ENCODE measurements at regions not wholly inside any gene's neighbourhood (a gene's known extent, or its start where the extent isn't known, plus 50 kb on each side); places are given as distances from the start of the nearest gene placed in this dataset.

GRCh38 chr1:48076017-48076416 lies 78.8 kb upstream of the TRABD2B start:
- no peak for TF ChIP-seq CTCF (IDR thresholded peaks at IDR 0.05)
- TF ChIP-seq ATF6 (CRISPR knock-in tag; IDR thresholded peaks at IDR 0.05), result no peak
- no peak for TF ChIP-seq MAX (CRISPR knock-in tag; IDR thresholded peaks at IDR 0.05)
- TF ChIP-seq CREB1 (CRISPR knock-in tag; IDR thresholded peaks at IDR 0.05), result no peak
- TF ChIP-seq GABPB1 (CRISPR knock-in tag; IDR thresholded peaks at IDR 0.05), result no peak
- no peak for TF ChIP-seq HMGXB4 (CRISPR knock-in tag; IDR thresholded peaks at IDR 0.05)
- no peak for TF ChIP-seq PRDM15 (CRISPR knock-in tag; IDR thresholded peaks at IDR 0.05)
